ENCODE measurements at regions not wholly inside any gene's neighbourhood (a gene's known extent, or its start where the extent isn't known, plus 50 kb on each side); places are given as distances from the start of the nearest gene placed in this dataset.

GRCh38 chr7:121608785-121609184 is 212.7 kb upstream of the FAM3C start:
- no peak for TF ChIP-seq POLR2AphosphoS5 (IDR thresholded peaks at IDR 0.05; ENCODE audit: low read depth, low read length)
- no peak for TF ChIP-seq CTCF (IDR thresholded peaks at IDR 0.05 in 2 of 3, conservative IDR thresholded peaks at IDR 0.05 in 1 of 3; ENCODE audit: borderline replicate concordance in 1 of 3, insufficient read depth in 1 of 3, low read depth in 2 of 3, low read length in 2 of 3)
- TF ChIP-seq RAD21 (IDR thresholded peaks at IDR 0.05; ENCODE audit: low read depth): no peak
- TF ChIP-seq MAX (IDR thresholded peaks at IDR 0.05): no peak
- no peak for TF ChIP-seq SIN3A (IDR thresholded peaks at IDR 0.05; ENCODE audit: low read depth)
- no peak for TF ChIP-seq EZH2phosphoT487 (IDR thresholded peaks at IDR 0.05; ENCODE audit: borderline replicate concordance)
- TF ChIP-seq ZBTB33 (IDR thresholded peaks at IDR 0.05; ENCODE audit: extremely low read depth, insufficient replicate concordance, low read length): no peak
- TF ChIP-seq ZNF274 (IDR thresholded peaks at IDR 0.05; ENCODE audit: low read depth, low read length): no peak
- TF ChIP-seq SRF (IDR thresholded peaks at IDR 0.05; ENCODE audit: low read depth): no peak
